ENCODE measurements at regions not wholly inside any gene's neighbourhood (a gene's known extent, or its start where the extent isn't known, plus 50 kb on each side); places are given as distances from the start of the nearest gene placed in this dataset.

GRCh38 chrX:95703696-95704095, 980.9 kb upstream of the DIAPH2 start:
- no peak overlapping the region for H2AK5ac ChIP-seq (ENCODE audit: low read depth, low read length)
- H3K9me3 ChIP-seq (ENCODE audit: insufficient read depth in 2 of 2, low read depth in 1 of 2, low read length in 1 of 2) = no peaks in the 10 kb centered on the region
- DNase-seq (ENCODE audit: low read depth in 1 of 2, low spot score in 2 of 2) = no peak
- H3K27me3 ChIP-seq (replicated peaks in 1 of 4; ENCODE audit: control insufficient read depth in 3 of 4, extremely low read depth in 1 of 4, insufficient read depth in 3 of 4, low read length in 3 of 4) = no peaks in the 10 kb centered on the region
- no peak overlapping the region for H4K91ac ChIP-seq (replicated peaks; ENCODE audit: insufficient read length, low read length)
- H3K4me2 ChIP-seq (ENCODE audit: insufficient read depth in 1 of 2, low read depth in 2 of 2, low read length in 2 of 2) = no peak overlapping the region
- no peak overlapping the region for H2BK5ac ChIP-seq (ENCODE audit: low read depth, low read length)
- H4K20me1 ChIP-seq (replicated peaks in 1 of 2; ENCODE audit: control insufficient read depth in 1 of 2, insufficient read depth in 2 of 2, low read length in 2 of 2) = no peaks in the 10 kb centered on the region
- no peaks in the 10 kb centered on the region for H3K23me2 ChIP-seq (ENCODE audit: low read depth, low read length)
- no peaks in the 10 kb centered on the region for H3K79me2 ChIP-seq (ENCODE audit: control insufficient read depth in 1 of 2, insufficient read depth in 2 of 2, low read length in 2 of 2)
- no peak overlapping the region for H3K14ac ChIP-seq (ENCODE audit: insufficient read length)
- H3K56ac ChIP-seq (replicated peaks; ENCODE audit: insufficient read length, low read depth, low read length) = no peak overlapping the region
- no peak overlapping the region for H2BK120ac ChIP-seq (replicated peaks; ENCODE audit: low read depth, low read length)
- no peak overlapping the region for H3K18ac ChIP-seq (ENCODE audit: extremely low read depth, low read length)
- H3K36me3 ChIP-seq (ENCODE audit: control insufficient read depth in 2 of 4, insufficient read depth in 4 of 4, low read length in 3 of 4) = no peaks in the 10 kb centered on the region
- no peak overlapping the region for H4K8ac ChIP-seq (ENCODE audit: extremely low read depth, insufficient read depth, low read length)
- H3K9ac ChIP-seq (replicated peaks in 1 of 4; ENCODE audit: extremely low read depth in 1 of 4, low read depth in 3 of 4, low read length in 3 of 4) = no peak overlapping the region
- ChIA-PET CTCF (ENCODE audit: partially characterized antibody) (interaction anchor here (0.6 kb wide), 1 partner anchor 27 kb away, joined by 3 read pairs; no protein-coding TSS in a partner anchor), POLR2A (ENCODE audit: partially characterized antibody) (no interaction called here)
- no peak overlapping the region for H4K5ac ChIP-seq (ENCODE audit: insufficient read length, low read depth, low read length)
- no peak overlapping the region for H2BK12ac ChIP-seq (ENCODE audit: low read depth, low read length)
- no peaks in the 10 kb centered on the region for H3K4me1 ChIP-seq (replicated peaks in 1 of 4; ENCODE audit: control insufficient read depth in 3 of 4, insufficient read depth in 4 of 4, low read length in 3 of 4)
- H2BK15ac ChIP-seq (ENCODE audit: low read length) = no peak overlapping the region
- H3K79me1 ChIP-seq (ENCODE audit: low read depth, low read length) = no peaks in the 10 kb centered on the region
- H3K4ac ChIP-seq (replicated peaks; ENCODE audit: insufficient read length, low read depth, low read length) = no peak overlapping the region
- H3K4me3 ChIP-seq (ENCODE audit: extremely low read depth in 1 of 4, insufficient read depth in 2 of 4, low read depth in 3 of 4, low read length in 4 of 4) = no peak overlapping the region
- H3K27ac ChIP-seq (ENCODE audit: low read depth, low read length) = no peak overlapping the region
- no peak for FAIRE-seq
- 88% methylated on average over 1 of the region's 1 CpG; no CpG with 5 or more reads in 1 of the 2 experiments for WGBS, 2 experiments (ENCODE audit: extremely low coverage in 1 of 2, insufficient coverage in 1 of 2, insufficient read length in 1 of 2, insufficient replicate concordance in 2 of 2, low coverage in 1 of 2, low lambda C conversion rate in 2 of 2, missing lambda C conversion rate in 1 of 2)
- no peak overlapping the region for H2BK20ac ChIP-seq (ENCODE audit: low read length)
- H3K23ac ChIP-seq (ENCODE audit: insufficient read length) = no peak overlapping the region
- no peak overlapping the region for H2AFZ ChIP-seq (ENCODE audit: low read length)
- no peak for TF ChIP-seq CHD7 (IDR thresholded peaks at IDR 0.05; ENCODE audit: insufficient replicate concordance, low read length)

Data from H1 (cell line).